Stomach (tissue), 4 donors: ENCODE measurements at regions not wholly inside any gene's neighbourhood (a gene's known extent, or its start where the extent isn't known, plus 50 kb on each side); places are given as distances from the start of the nearest gene placed in this dataset.

Source experiments
- CTCF ChIP-seq, 7 experiments: fragments of 450-650 bp in 4 of 7; fragments of 200-600 bp in 3 of 7; sonication (generic) in 3 of 7; IDR thresholded peaks; one replicate each; pipeline ENCODE4 v1.5.1; 2016 to 2019; ENCODE audit warnings: antibody characterized with exemption in 7 of 7, control low read depth in 2 of 7, mild to moderate bottlenecking in 1 of 7
- POLR2A ChIP-seq, 4 donors: fragments of 450-650 bp; IDR thresholded peaks; one replicate each; pipeline ENCODE4 v1.6.1; 2016; ENCODE audit warnings: antibody characterized with exemption in 4 of 4, control low read depth in 2 of 4, mild to moderate bottlenecking in 1 of 4, moderate library complexity in 1 of 4
- POLR2AphosphoS5 ChIP-seq, 3 donors: sonication (generic); formaldehyde crosslinking; IDR thresholded peaks; one replicate each; pipeline ENCODE4 v1.6.1; 2016; ENCODE audit warnings: antibody characterized with exemption in 3 of 3

DNA sequence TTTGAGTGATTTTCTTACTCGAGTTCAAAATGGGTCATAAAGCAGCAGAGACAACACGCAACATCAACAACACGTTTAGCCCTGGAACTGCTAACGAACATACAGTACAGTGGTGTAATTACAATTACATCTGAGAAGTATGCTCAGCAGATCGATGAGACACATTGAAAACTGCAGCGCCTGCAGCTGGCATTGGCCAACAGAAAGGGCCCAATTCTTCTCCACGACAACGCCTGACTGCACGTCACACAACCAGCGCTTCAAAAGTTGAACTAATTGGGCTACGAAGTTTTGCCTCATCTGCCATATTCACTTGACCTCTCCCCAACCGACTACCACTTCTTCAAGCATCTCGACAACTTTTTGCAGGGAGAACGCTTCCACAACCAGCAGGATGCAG, 145.6 kb downstream of the SCARB1 start:
- TF ChIP-seq CTCF (IDR thresholded peaks at IDR 0.05) (no peak), POLR2AphosphoS5 (IDR thresholded peaks at IDR 0.05) (no peak), POLR2A (IDR thresholded peaks at IDR 0.05) (no peak)
